Chondrocyte (in vitro differentiated cells): ENCODE measurements at regions not wholly inside any gene's neighbourhood (a gene's known extent, or its start where the extent isn't known, plus 50 kb on each side); places are given as distances from the start of the nearest gene placed in this dataset.

Experiments
- DNase-seq: peaks from one replicate; pipeline ENCODE4 v3.0.0; 2021; ENCODE audit warnings: mixed read lengths, low spot score
- H3K27ac Mint-ChIP-seq: one replicate; pipeline ENCODE4 v1.8.0; 2021; ENCODE audit warnings: mild to moderate bottlenecking, moderate library complexity, mixed read lengths; ENCODE audit not compliant: unreplicated experiment
- H3K27me3 Mint-ChIP-seq: 2 replicates; pipeline ENCODE4 v1.8.0; 2021; ENCODE audit warnings: low read depth, mixed read lengths
- H3K36me3 Mint-ChIP-seq: 2 replicates; pipeline ENCODE4 v1.8.0; 2021; ENCODE audit warnings: low read depth, mixed read lengths
- H3K4me1 Mint-ChIP-seq: 2 replicates; pipeline ENCODE4 v1.8.0; 2021; ENCODE audit warnings: low read depth, mild to moderate bottlenecking, mixed read lengths
- H3K4me3 Mint-ChIP-seq: one replicate; pipeline ENCODE4 v1.8.0; 2021; ENCODE audit warnings: mild to moderate bottlenecking, moderate library complexity, mixed read lengths; ENCODE audit not compliant: unreplicated experiment
- H3K9me3 Mint-ChIP-seq: 2 replicates; pipeline ENCODE4 v1.8.0; 2021; ENCODE audit warnings: low read depth, mixed read lengths
- TF ChIP-seq, protein P1 (sequence below): fragments of 200-600 bp; sonication (generic); IDR thresholded peaks from 2 replicates; pipeline ENCODE4 v1.5.0; 2021; ENCODE audit warnings: antibody characterized with exemption, mild to moderate bottlenecking, moderate library complexity

DNA sequence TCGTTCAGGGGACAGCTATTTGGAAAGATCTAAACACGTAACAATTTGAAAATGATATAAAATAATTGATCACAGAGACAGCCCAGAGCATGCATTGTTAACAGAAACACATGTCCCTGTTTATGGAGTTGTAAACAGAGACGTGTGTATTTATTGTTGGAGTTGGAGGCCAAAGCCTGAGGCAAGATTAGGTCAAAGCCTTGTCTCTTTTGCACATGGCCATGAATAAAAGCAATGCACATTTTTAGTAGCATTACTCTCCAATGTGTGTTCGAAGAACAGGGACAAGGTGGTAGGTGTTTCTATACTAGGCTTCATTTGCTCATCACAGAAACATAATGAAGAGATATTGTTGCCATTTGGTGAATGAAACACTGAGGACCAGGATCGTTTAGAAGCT, 841.5 kb upstream of the FANCL start:
- peaks cover 10% of the 10 kb centered on the region for H3K4me1 Mint-ChIP-seq
- no peaks in the 10 kb centered on the region for H3K36me3 Mint-ChIP-seq
- H3K9me3 Mint-ChIP-seq, result no peaks in the 10 kb centered on the region
- DNase-seq, result no peak
- H3K4me3 Mint-ChIP-seq, result no peak overlapping the region
- TF ChIP-seq, protein P1, sequence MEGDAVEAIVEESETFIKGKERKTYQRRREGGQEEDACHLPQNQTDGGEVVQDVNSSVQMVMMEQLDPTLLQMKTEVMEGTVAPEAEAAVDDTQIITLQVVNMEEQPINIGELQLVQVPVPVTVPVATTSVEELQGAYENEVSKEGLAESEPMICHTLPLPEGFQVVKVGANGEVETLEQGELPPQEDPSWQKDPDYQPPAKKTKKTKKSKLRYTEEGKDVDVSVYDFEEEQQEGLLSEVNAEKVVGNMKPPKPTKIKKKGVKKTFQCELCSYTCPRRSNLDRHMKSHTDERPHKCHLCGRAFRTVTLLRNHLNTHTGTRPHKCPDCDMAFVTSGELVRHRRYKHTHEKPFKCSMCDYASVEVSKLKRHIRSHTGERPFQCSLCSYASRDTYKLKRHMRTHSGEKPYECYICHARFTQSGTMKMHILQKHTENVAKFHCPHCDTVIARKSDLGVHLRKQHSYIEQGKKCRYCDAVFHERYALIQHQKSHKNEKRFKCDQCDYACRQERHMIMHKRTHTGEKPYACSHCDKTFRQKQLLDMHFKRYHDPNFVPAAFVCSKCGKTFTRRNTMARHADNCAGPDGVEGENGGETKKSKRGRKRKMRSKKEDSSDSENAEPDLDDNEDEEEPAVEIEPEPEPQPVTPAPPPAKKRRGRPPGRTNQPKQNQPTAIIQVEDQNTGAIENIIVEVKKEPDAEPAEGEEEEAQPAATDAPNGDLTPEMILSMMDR, result no peak
- H3K27ac Mint-ChIP-seq, result no peak overlapping the region
- H3K27me3 Mint-ChIP-seq, result peaks cover 2% of the 10 kb centered on the region

DNA sequence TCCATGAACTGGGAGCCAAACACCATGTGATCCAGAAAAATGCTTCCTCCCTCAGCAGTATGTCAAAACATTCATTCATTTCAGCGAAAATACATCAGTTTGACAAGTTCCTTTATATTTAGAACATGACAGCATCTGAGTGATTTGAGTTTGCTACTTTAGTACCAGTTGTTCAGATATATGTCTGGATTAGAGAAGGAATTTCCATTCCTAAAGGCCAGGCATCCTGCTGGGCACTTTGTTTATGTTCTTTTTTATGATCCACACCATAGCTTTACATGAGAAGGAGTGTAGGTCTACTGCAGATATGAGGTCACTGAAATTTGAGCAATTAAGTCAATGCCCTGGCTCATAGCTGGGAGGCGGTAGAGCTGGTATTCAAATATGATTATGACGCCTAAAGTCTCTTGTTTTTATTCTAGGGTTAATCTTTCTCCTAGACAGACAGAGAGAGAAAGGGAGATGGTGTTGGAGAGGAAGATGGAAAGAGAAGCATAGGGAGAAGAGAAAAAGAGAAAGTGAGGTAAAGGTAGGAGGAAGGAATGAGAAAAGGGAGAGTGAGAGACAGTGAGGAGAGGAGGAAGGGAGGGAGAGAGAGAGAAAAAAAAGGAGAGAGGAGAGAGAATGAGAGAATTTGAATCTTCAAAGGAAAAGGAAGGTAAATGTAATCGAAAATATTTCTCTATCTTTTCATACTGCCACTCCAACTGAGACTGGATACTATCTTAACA, 839.5 kb upstream of the FANCL start:
- Mint-ChIP-seq H3K4me1 (peaks cover 16% of the 10 kb centered on the region), H3K36me3 (no peaks in the 10 kb centered on the region), H3K27me3 (peaks cover 2% of the 10 kb centered on the region), H3K4me3 (no peak overlapping the region), H3K27ac (no peak overlapping the region), H3K9me3 (no peaks in the 10 kb centered on the region)
- TF ChIP-seq, protein P1, result no peak
- DNase-seq, result no peak

DNA sequence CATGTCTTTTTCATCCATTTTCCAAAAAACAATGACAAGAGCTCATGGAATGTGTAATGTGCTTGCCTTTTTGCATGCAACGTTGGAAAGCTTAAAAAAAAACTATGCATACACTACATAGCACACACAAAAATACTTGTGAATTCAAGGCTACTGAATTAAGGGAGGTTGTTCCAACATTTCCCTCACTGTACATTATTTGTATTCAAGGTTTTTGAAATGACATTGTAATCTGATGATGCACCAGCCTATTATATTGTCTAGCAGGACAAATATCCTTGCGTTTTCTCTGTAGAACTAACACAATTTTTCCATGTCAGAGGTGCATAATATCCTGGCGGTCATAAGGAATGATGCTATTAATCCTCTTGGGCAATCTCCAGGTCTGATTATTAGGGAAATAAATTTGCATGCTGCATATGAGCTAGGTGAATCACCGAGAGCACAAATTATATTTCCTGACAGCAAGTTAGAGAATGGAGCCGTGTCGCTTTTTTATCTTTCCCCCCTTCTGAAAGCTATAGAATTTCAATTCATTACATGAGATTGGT, 836.9 kb upstream of the FANCL start:
- H3K9me3 Mint-ChIP-seq, result no peaks in the 10 kb centered on the region

DNA sequence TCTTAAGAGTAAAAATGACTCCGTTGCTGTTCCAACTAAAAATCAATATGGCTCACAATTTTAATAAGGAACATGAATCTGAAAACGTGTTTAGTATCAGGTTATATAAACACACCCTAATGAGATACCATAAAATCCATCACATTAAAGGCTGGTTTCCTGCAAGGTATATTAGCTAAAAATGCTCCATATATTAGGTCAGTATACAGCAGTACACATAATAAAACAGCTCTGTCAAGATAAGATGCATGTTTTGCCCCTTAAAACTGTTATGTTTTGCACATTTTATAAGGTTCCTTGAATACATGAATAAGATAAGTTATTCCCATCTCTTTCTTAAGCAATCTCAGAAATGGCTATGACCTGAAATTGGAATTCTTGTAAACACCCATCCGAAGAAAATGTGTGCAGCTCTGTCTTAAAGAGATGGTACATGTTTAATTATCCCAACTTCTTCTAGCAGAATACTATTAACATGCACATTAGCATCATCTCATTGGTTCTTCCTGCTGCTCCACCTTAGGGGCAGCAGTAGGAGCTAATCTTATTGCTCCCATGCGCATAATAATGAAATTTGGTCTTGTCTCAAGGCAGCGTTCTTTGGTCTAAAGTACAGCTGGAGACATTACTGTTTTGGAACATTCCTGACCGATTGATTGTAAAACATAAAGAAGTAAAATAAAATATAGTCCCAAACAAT, 836.1 kb upstream of the FANCL start:
- Mint-ChIP-seq H3K4me1 (peaks cover 16% of the 10 kb centered on the region), H3K9me3 (peaks cover 1% of the 10 kb centered on the region), H3K4me3 (no peak overlapping the region), H3K27me3 (peaks cover 2% of the 10 kb centered on the region), H3K36me3 (no peaks in the 10 kb centered on the region), H3K27ac (no peak overlapping the region)
- DNase-seq, result no peak
- TF ChIP-seq, protein P1, result no peak

More for the DNA sequence above, 836.9 kb upstream of the FANCL start:
- Mint-ChIP-seq H3K4me3 (no peak overlapping the region), H3K27me3 (peaks cover 2% of the 10 kb centered on the region), H3K4me1 (peaks cover 16% of the 10 kb centered on the region), H3K27ac (no peak overlapping the region), H3K36me3 (no peaks in the 10 kb centered on the region)
- TF ChIP-seq, protein P1, result no peak
- no peak for DNase-seq

DNA sequence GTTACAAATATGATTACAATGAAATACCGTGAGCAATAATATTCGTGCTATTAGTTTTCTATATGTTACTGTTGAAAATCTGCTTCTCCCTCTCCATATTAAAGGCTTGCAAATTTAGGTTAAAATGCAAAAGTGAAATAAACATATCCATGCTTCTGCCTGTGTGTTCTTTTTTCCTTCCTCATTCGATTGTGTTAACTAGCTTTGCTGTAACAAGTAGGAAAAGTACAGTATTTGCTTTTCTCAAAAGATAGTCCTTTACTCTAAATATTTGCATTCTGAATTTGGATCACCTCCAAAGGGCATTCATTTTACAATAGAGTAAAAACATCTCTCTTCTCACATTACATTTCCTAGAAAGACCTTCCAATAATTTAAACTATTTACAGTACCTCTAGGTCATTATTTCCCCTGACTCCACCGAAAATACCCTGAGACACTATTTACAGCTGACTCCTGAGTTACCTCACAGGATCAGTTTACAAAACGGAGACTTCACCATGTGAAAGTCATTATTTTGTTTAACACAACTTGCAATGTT, 835.0 kb upstream of the FANCL start:
- Mint-ChIP-seq H3K36me3 (no peaks in the 10 kb centered on the region), H3K4me1 (peaks cover 16% of the 10 kb centered on the region), H3K4me3 (no peak overlapping the region), H3K9me3 (peaks cover 9% of the 10 kb centered on the region), H3K27ac (no peak overlapping the region), H3K27me3 (peaks cover 2% of the 10 kb centered on the region)
- TF ChIP-seq, protein P1, result no peak
- DNase-seq, result no peak
